ENCODE measurements at regions not wholly inside any gene's neighbourhood (a gene's known extent, or its start where the extent isn't known, plus 50 kb on each side); places are given as distances from the start of the nearest gene placed in this dataset.

- Histone ChIP-seq H3K4me3 (ENCODE audit: low read length) (no peak overlapping the region), H3K9ac (ENCODE audit: low read length) (no peak overlapping the region), H4K20me1 (ENCODE audit: insufficient read depth) (no peaks in the 10 kb centered on the region), H3K9me2 (ENCODE audit: insufficient read depth, low read length) (no peaks in the 10 kb centered on the region), H3K79me2 (replicated peaks; ENCODE audit: insufficient read depth, low read length) (no peaks in the 10 kb centered on the region), H3K36me3 (ENCODE audit: insufficient read depth, low read length) (no peaks in the 10 kb centered on the region), H3K4me2 (ENCODE audit: low read length) (no peak overlapping the region), H3K27me3 (ENCODE audit: insufficient read depth, low read depth, low read length) (no peaks in the 10 kb centered on the region), H2AFZ (ENCODE audit: low read depth, low read length) (no peak overlapping the region), H3F3A (ENCODE audit: insufficient read depth, low read length, poor library complexity, severe bottlenecking) (no peaks in the 10 kb centered on the region), H3K9me3 (ENCODE audit: low read length) (no peaks in the 10 kb centered on the region), H3K27ac (ENCODE audit: low read length) (no peak overlapping the region)
- TF ChIP-seq TAF1 (IDR thresholded peaks at IDR 0.05; ENCODE audit: low read depth) = no peak
- no peak for TF ChIP-seq SMC3 (conservative IDR thresholded peaks at IDR 0.05; ENCODE audit: poor library complexity)
- no peak for TF ChIP-seq EP300 (conservative IDR thresholded peaks at IDR 0.05; ENCODE audit: poor library complexity, severe bottlenecking)
- TF ChIP-seq RAD21 (conservative IDR thresholded peaks at IDR 0.05) = no peak
- TF ChIP-seq CTCF (IDR thresholded peaks at IDR 0.05; ENCODE audit: poor library complexity, severe bottlenecking) = no peak
- TF ChIP-seq MXI1 (conservative IDR thresholded peaks at IDR 0.05; ENCODE audit: poor library complexity, severe bottlenecking) = no peak
These were observed 130.7 kb downstream of the TFAP2C start for GRCh38 chr20:56759741-56760278.

- TF ChIP-seq REST (IDR thresholded peaks at IDR 0.05; ENCODE audit: borderline replicate concordance) = no peak
- no peak for TF ChIP-seq EZH2 (IDR thresholded peaks at IDR 0.05; ENCODE audit: borderline replicate concordance, insufficient read depth, low read length, poor library complexity, severe bottlenecking)
- TF ChIP-seq TAF1 (IDR thresholded peaks at IDR 0.05; ENCODE audit: low read depth) = no peak
- TF ChIP-seq EP300 (conservative IDR thresholded peaks at IDR 0.05; ENCODE audit: poor library complexity, severe bottlenecking) = no peak
- no peak for TF ChIP-seq MXI1 (conservative IDR thresholded peaks at IDR 0.05; ENCODE audit: poor library complexity, severe bottlenecking)
- no peak for TF ChIP-seq CTCF (IDR thresholded peaks at IDR 0.05; ENCODE audit: poor library complexity, severe bottlenecking)
- H4K20me1 ChIP-seq (ENCODE audit: insufficient read depth) = no peaks in the 10 kb centered on the region
- H3K4me3 ChIP-seq (ENCODE audit: low read length) = no peak overlapping the region
- H3K4me2 ChIP-seq (ENCODE audit: low read length) = no peak overlapping the region
- H3K9ac ChIP-seq (ENCODE audit: low read length) = no peak overlapping the region
- H3K36me3 ChIP-seq (ENCODE audit: insufficient read depth, low read length) = no peaks in the 10 kb centered on the region
- H2AFZ ChIP-seq (ENCODE audit: low read depth, low read length) = no peak overlapping the region
- H3K27ac ChIP-seq (ENCODE audit: low read length) = no peak overlapping the region
- H3F3A ChIP-seq (ENCODE audit: insufficient read depth, low read length, poor library complexity, severe bottlenecking) = no peaks in the 10 kb centered on the region
- H3K79me2 ChIP-seq (replicated peaks; ENCODE audit: insufficient read depth, low read length) = no peaks in the 10 kb centered on the region
- H3K27me3 ChIP-seq (ENCODE audit: insufficient read depth, low read depth, low read length) = no peaks in the 10 kb centered on the region
- H3K9me3 ChIP-seq (ENCODE audit: low read length) = no peaks in the 10 kb centered on the region
- no peaks in the 10 kb centered on the region for H3K9me2 ChIP-seq (ENCODE audit: insufficient read depth, low read length)
These were observed 131.5 kb downstream of the TFAP2C start for GRCh38 chr20:56760610-56761009.
